Epithelial cell of prostate (primary cell): ENCODE measurements at regions not wholly inside any gene's neighbourhood (a gene's known extent, or its start where the extent isn't known, plus 50 kb on each side); places are given as distances from the start of the nearest gene placed in this dataset.

Experiments used
- DNase-seq: peaks from one replicate; pipeline ENCODE4 v3.0.0-alpha.2; 2011; ENCODE audit warnings: low read depth, low spot score
- H3K27ac ChIP-seq: fragments of 450-650 bp; 2 replicates; pipeline ENCODE4 v1.5.1; 2017; ENCODE audit warnings: mild to moderate bottlenecking

- no peak for DNase-seq
- no peak overlapping the region for H3K27ac ChIP-seq
These were observed 204.9 kb upstream of the CYRIA start for GRCh38 chr2:16870491-16871076.

DNA sequence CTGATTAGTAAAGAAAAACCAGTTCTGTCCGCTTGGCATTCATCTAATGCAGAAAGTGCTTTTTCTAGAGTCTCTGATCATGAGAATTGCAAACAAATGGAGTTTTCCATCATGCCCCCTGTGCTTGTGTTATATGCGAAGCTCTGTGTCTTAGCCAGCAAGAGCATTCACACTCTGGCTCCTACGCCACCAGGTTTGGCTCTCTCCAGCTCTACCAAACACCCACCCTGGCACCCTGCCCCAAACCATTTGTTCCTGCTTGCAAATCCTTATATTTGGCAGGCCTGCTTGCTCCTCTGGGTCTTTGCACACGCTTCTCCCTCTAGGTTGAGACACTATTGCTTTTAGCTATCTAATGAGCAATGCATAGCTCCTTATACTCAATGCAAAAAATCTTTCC is 204.1 kb upstream of the CYRIA start:
- no peak for DNase-seq
- no peak overlapping the region for H3K27ac ChIP-seq

GRCh38 chr2:16862471-16862870 is 196.8 kb upstream of the CYRIA start:
- no peak overlapping the region for H3K27ac ChIP-seq
- DNase-seq: no peak

GRCh38 chr2:16861530-16861929 is 195.9 kb upstream of the CYRIA start:
- DNase-seq: peak; percentile 39
- no peak overlapping the region for H3K27ac ChIP-seq

DNA sequence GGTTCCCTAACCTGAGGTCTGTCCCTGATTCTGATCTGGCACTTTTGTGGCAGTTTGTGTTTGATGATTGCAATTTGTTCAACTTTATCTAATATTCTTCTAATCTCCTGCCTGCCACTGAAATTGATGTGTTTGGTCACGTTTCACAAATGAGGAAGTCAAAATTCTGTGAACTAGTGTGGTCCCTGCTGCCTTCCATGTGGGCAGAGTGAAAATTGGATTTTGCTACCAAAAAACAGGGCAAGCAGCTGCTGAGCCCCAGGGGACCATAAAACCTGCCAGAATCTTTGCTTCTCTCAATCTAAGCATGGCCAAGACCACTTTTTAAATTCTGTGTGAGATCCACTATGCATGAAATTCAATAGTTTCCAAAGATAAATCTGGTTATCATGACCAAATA is 195.5 kb upstream of the CYRIA start:
- no peak for DNase-seq
- no peak overlapping the region for H3K27ac ChIP-seq

DNA sequence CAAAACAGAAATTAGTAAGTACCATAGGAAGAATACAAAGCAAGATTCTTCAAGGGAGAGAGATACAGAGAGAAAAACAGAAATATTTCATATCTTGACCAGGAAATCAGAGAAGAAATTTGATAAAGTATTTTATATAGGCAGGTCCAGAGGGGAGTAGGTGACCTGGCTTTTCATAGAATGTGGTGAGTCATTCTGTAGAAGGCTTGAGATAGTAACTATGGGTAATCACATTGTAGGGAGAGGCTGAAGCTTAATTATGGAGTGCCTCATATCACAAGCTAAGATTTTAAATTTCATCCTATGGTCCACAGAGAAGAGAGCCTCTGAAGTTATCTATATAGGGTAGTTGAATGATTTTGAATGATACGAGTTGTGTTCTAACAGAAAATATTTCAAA is 195.0 kb upstream of the CYRIA start:
- no peak overlapping the region for H3K27ac ChIP-seq
- no peak for DNase-seq

- H3K27ac ChIP-seq: no peak overlapping the region
- no peak for DNase-seq
These were observed 189.5 kb upstream of the CYRIA start for GRCh38 chr2:16855183-16855582.

DNA sequence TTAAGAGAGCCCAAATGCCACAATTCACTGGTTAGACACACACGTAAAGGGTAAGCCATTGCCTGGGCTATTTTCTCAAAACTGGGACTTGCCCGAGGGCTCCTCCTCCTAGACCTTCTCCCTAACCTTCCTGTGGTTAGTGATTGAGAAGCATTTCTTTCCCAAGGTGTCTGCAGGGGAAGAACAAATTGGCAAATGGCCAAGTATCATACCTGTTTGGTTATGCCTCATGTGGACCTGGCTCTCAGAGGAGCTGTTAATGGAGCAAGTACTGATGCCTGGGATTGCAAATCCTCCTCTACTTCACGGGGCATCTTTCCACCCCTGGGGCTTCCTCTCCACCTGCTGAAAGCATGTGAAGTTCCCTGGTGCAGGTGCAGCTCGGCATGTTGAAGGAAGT is 187.5 kb upstream of the CYRIA start:
- H3K27ac ChIP-seq: no peak overlapping the region
- DNase-seq: no peak

GRCh38 chr2:16852651-16853050 is 187.0 kb upstream of the CYRIA start:
- H3K27ac ChIP-seq: no peak overlapping the region
- no peak for DNase-seq

DNA sequence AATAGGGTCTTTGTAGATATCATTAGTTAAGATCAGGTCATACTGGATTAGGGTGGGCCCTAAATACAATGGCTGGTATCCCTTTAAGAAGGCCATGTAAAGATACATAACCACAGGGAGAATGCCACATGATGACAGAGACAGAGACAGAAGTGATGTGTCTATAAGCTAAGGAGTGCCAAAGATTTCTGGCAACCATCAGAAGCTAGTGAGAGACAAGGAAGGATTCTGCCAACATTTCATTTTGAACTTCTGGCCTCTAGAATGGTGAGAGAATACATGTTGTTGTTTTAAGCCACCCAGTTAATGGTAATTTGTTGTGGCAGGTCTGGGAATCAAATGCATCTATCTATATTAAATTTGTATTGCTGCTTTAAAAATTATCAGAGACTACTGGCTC is 185.5 kb upstream of the CYRIA start:
- DNase-seq: no peak
- H3K27ac ChIP-seq: no peak overlapping the region

- no peak overlapping the region for H3K27ac ChIP-seq
These were observed 175.0 kb upstream of the CYRIA start for GRCh38 chr2:16840496-16841172.

DNA sequence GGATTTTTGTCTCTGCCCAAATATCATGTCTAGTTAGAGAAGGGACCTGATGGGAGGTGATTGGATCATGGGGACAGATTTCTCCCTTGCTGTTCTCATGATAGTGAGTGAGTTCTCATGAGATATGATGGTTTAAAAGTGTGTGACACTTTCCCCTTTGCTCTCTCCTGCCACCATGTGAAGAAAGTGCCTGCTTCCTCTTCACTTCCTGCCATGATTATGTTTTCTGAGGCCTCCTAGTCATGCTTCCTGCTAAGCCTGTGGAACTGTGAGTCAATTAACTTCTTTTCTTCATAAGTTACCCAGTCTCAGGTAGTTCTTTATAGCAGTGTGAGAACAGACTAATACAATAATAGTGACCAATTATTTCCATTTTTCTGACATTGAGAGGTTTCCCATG is 167.3 kb upstream of the CYRIA start:
- no peak overlapping the region for H3K27ac ChIP-seq
- no peak for DNase-seq

More at GRCh38 chr2:16840496-16841172, 175.0 kb upstream of the CYRIA start:
- no peak for DNase-seq

DNA sequence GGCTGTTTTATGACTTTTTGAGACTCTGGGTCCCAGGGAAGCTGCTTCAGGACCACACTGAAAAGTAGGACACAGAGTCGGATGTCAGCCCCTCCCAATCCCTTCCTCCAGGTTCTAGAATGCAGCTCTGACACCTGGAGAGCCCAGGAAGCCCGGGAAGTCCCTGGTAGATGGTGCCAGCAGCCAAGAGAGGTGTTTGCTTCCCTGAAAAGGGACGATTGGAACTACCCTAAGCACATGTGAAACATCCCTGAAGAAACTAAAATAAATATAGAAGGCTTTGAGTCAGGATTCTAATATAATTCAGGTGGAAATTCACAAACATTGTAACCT is 163.2 kb upstream of the CYRIA start:
- H3K27ac ChIP-seq: no peak overlapping the region

DNA sequence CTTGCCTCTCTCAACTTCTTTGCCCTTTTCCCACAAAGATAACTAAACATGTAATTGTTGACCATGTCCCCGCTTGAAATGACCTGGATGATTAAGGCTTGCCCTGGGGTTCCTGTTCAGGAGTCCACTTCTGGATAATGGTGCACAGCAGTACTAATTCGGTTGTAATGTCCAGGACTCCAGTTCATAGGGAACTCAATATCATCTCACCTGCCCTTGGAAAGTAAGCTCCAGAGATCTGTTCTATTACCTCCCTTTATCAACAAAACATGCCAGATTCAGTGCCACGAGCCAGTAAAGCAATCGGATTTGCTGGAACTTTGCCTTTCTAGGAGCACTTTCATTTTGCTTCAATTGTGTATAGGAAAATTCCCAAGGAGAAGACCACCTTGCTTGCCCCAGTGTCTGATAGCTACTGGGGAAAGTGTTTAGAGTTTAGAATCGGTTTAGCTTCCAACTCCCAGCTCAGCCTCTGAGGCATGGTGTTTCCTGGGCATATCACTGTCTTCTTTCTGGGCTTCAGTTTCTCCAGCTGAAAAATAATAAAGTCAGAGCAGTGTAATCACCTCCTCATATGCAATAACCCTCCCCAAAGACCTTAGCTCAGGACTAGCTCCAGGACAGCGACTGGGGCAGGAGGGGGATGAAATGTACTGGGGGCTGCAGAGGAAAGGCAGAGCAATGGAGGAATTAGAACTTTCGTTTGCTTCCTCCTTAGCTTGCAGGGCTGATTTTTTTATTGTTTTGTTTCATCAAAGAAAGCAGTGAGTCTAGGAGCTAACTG is 162.6 kb upstream of the CYRIA start:
- H3K27ac ChIP-seq: no peak overlapping the region
- DNase-seq: no peak

More for the DNA sequence above, 163.2 kb upstream of the CYRIA start:
- no peak for DNase-seq

DNA sequence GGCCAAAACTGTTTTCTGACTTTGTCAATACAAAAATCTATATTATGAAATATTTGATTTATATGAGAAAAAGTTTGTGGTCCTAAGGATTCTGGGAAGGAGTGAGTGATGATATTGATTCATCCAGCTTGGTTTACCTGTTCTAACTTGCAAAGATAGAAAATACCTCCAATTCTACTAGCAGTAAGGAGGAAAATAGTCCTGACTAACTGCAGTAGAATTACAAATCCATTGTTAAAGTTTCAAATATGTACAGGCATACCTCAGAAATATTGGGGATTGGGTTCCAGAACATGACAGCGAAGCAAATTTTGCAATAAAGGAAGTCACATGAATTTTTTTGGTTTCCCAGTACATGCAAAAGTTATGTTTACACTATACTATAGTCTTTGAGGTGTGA is 158.8 kb upstream of the CYRIA start:
- peak; percentile 0 for DNase-seq

GRCh38 chr2:16821692-16822091 is 156.1 kb upstream of the CYRIA start:
- H3K27ac ChIP-seq: no peak overlapping the region
- peak; percentile 18 for DNase-seq

More for the DNA sequence above, 158.8 kb upstream of the CYRIA start:
- peak overlapping the region; percentile 62 for H3K27ac ChIP-seq

DNA sequence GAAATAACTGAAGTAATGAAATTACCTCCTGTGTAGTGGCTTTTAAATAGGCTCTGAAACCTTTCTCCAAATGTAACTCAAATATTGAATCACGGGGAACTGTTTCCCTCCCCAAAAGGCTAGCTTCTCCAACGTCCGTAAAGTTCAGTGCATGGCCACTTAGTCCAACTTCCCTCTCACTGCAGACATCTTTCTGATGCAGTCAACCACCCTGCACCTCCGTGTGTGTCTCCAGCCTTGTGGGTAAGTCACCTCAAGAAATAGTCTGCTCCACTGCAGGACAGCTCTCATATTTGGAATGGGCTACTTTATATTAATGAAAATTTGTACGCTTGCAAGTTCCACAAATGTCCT is 152.5 kb upstream of the CYRIA start:
- H3K27ac ChIP-seq: no peak overlapping the region
- no peak for DNase-seq

- DNase-seq: no peak
- no peak overlapping the region for H3K27ac ChIP-seq
These were observed 151.9 kb upstream of the CYRIA start for GRCh38 chr2:16817305-16818202.

GRCh38 chr2:16816522-16816921 is 150.9 kb upstream of the CYRIA start:
- H3K27ac ChIP-seq: no peak overlapping the region
- DNase-seq: no peak

- no peak for DNase-seq
- H3K27ac ChIP-seq: no peak overlapping the region
These were observed 150.4 kb upstream of the CYRIA start for GRCh38 chr2:16816016-16816415.

DNA sequence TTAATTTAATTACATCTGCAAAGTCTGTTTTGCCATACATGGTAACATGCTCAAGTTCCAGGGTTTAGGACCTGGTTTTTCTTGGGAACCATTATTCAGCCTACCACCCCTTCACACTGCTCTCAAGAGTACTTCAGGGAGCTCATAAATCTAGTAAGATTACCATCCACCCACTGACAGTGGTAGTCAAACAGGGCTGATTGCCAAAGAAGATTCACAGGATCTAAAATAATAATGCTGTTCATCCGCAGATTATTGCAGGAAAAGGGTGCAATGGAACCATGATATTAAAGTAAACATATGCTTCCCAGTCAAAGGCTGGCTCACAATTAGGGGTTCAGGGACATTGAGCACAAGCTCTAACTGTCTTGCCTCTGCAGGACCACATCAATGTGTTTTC is 148.0 kb upstream of the CYRIA start:
- H3K27ac ChIP-seq: no peak overlapping the region
- no peak for DNase-seq
